ENCODE measurements at regions not wholly inside any gene's neighbourhood (a gene's known extent, or its start where the extent isn't known, plus 50 kb on each side); places are given as distances from the start of the nearest gene placed in this dataset.

DNA sequence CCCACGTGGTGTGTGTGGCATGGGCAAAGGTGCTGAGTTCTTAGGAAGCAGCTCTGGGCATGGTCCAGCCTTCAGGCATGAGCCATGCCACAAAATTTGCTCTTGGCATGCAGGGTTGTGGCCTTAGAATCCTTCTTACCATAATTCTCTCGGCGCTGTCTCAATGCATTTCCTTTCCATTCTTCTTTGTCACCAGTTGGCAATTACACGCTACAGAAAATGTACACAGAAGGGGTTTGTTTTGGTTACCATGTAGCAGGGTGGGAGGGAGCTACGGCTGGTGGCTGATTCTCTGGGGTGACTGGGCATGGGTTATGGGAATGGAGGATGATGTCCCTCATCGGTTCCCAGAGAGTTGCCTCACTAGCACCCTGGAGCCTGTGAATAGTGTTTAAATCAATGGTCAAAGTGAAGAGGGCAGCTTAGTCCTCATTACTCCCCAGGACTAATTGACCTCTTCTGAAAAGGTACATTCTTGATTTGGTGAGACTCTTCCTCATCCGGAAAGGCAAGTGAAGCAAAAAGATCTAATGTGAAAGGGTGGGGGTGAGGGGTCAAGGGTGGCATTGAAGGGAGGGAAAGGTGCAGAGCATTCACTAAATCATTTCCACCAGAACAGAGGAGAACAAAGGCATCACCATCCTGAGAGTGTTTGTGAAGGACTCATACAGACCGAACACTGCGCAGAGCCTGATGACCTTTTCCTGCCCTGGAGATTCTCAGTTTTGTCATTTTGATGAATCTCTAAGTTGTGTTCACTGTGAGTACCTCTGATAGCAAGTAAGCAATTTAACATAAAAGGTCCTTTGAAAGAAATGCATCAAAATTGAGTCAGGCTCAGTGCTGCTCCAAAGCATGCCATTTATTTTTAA lies 199.8 kb upstream of the SFRP2 start:
- no peak for DNase-seq (ENCODE audit: low spot score)

DNA sequence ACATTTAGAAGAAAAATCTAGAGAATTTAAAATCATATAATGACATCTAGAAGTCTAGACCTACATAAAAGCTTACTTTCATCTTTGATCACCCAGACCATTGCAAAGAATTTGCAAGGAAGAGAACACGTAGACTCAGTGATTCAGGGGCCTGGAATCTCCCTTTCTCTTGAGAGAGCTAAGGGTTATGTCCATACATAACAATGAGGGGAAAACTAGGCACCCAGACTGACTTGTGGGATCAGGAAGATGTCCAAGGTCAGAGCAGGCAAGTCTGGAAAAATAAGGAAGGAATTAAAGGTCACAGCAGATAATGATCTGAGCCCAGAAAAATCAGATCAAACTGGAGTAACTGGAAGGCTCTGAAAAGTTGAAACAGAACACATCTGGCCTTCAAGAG lies 198.4 kb upstream of the SFRP2 start:
- DNase-seq (ENCODE audit: low spot score), result no peak

DNA sequence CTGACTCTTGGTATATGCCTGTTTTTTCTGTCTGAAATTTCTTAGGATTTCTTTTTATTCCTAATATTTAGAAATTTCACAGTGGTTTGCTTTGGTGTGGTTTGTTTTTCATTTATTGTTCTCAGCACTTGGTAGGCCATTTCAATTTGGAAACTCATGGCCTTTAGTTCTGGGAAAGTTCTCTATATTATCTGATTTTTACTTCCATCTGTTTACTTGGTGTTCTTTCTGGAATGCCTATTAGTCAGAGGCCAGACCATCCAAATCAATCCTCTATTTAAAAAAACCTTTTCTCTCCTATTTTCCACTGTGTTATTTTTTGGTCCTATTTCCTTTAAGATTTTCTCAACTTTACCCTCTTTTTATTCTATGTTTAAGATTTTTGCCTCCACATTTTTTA lies 188.1 kb upstream of the SFRP2 start:
- DNase-seq (ENCODE audit: low spot score), result no peak

DNA sequence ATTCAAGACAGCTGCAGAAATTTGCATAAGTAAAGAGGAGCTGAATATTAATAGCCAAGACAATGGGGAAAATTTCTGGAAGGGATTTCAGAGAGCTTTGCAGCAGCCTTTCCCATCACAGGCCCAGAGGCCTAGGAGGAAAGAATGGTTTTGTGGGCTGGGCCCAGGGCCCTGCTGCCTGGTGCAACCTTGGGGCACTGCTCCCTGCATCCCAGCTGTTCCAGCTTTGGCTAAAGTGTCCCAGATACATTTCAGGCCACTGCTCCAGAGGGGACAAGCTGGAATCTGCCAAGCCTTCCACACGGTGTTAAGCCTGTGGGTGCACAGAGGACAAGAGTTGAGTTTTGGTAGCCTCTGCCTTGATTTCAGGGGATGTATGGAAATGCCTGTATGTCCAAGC lies 185.6 kb upstream of the SFRP2 start:
- no peak for DNase-seq (ENCODE audit: low spot score)

DNA sequence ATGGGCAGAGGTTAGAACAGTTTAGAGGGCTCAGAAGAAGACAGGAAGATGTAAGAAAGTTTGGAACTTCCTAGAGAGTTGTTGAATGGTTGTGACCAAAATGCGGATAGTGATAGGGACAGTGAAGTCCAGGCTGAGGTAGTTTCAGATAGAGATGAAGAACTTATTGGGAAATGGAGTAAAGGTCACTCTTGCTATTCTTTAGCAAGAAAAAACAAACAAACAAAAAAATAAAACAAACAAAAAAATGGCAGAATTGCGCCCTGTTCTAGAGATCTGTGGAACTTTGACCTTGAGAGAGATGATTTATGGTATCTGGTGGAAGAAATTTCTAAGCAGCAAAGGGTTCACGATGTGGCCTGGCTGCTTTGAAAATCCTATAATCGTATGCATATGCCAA lies 185.1 kb upstream of the SFRP2 start:
- DNase-seq (ENCODE audit: low spot score), result no peak

DNA sequence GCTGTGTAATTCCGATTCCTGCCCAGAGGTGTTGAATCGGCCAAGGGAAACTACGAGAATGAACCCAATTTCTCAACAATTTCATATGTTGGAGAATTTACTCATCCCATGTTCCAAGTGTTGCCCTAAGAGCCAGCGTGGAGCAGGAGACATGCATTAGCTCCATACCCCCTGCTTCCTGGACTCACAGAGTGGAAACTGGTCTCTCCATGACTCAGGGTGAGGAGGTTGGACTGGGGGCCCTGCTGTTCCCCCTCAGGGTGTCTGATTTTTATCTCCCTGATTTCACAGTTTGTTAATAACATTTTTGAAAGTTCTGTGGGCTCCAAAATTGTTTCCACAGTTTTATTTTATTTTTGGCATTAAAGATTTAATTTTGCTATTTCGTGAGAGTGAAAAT lies 183.0 kb upstream of the SFRP2 start:
- no peak for DNase-seq (ENCODE audit: low spot score)

DNA sequence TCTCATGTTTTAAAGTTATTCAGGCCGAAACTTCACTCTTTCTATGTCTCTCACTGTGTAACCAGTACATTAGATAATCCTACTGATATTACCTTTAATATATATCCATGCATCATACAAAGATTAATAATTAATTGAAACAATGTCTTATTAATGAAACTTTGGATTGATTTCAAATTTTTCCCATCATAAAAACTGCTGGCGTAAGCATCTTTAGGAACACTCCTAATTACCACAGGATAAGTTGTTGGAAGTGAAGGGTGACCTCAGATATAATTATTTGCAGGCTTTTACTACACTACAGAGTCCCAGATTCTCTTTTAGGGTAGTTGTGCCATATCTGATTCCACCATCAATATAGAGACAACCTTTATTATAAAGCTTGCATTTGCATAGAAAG lies 181.3 kb upstream of the SFRP2 start:
- no peak for DNase-seq (ENCODE audit: low spot score)

DNA sequence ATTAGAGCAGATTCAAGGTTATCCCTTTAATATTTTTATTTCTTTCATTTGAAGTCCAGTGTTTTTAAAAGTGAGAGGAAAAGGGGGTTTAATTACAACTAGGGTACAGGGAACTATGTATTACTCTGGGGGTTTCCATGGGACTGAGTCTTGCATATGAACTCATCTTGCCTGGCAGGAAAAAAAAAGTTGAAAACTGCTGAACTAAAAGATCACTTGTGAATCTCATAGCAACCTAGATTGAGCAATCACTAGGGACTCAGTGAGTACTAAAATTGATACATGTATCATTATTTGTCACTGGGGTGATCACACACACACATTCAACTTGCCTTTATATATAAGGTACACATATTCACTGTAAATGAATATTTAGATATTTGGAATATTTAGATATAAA lies 180.7 kb upstream of the SFRP2 start:
- DNase-seq (ENCODE audit: low spot score), result no peak

DNA sequence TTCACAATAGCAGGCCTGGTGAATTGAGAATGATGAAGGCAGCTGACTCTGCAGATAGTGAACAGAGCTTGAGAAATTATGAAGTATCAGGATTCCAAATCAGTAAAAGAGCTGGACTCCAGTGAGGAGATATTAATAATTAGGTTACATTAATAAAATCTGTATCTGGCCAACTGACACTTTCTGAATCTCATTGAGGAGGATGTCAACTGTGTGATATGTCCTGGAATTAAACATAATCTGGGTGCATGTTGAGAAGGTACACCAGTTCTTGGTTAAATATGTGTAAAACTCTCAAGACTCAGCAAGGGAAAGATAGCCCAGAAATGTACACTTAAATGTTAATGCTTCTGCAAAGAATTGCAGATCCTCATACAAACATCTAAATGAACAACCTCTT lies 177.8 kb upstream of the SFRP2 start:
- DNase-seq (ENCODE audit: low spot score), result no peak

DNA sequence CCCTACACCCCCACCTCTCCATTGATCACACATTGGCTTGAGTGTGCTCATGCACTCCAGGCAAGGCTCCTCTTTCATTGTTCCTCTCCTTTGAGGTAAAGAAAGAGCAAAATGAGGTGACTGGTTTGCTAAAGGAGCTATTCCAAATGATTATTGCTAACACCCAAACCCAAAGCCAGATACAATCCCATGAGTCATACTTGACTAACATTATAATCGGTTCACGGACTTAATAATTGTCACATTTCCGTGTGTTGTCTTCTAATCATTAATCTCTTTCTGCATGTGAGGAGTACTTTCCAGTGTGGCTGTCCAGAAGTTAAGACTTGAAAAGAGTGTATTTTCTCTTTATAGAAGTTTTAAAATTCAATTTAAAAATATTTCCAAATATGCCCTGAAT lies 174.3 kb upstream of the SFRP2 start:
- no peak for DNase-seq (ENCODE audit: low spot score)

DNA sequence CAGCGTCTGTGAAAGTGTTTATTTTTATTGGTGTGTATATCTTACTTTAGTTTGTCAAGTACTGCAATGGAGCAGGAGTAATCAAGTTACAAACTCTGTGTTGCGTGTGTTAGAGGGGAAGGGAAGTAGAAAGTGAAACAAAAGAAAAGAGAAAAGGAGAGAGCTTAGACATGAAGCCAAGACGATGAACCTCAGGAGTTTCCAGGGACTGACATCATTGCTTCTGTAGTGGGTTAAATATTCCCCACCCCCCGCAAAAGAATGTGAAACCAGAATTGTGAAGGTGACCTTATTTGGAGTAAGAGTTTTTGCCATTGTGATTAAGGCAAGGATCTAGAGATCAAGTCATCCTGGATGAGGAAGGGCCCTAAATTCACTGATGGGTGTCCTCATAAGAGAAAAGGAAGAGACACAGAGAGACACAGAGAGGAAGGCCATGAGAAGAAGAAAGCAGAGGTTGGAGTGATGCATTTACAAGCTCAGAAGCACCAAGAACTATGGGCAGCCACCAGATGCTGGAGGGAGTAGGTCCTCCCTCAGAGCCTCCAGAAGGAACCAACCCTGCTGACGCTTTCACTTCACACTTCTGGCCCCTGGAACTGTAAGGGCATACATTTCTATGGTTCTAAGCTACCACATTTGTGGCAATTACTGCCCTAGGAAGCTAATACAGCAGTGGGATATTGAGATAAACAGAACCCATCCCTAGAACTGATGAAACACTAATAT lies 173.6 kb upstream of the SFRP2 start:
- no peak for DNase-seq (ENCODE audit: low spot score)

DNA sequence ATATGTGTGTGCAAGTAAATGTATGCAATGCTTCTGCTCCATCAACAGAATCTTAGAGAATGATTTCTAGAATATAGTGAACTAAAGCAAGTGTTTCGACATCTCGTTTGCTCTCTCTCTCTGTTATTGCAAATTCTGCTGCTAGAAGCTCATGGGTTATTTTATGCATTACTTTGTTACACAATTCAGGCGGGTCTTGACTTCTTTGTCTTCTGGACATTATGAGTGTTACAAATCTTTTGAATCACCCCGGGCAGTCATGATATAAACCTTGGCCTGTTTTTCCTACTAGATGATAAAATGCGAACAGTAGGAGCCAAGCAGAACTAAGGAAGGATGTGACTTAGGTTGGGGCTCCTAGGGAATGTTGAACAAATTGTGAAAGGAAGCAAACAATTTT lies 166.4 kb upstream of the SFRP2 start:
- DNase-seq (ENCODE audit: low spot score), result no peak

DNA sequence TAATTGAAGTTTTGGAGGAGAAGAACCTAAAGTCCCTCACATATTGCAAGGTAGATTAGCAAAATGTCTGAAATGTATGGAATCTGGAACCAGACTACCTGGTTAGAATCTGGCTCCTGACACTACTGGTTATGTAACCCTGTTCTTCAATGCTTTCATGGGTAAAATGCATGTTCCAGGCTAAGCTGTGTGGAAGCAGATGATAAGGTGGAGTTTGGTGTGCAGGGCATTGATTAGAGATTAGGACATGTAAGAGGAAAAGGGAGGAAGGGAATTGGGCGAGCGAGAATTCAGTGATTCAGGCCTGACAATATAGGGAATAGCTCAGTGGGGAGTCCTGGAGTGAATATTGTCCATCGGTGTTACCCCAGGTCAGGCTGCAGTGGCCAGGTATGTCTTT lies 165.8 kb upstream of the SFRP2 start:
- no peak for DNase-seq (ENCODE audit: low spot score)

DNA sequence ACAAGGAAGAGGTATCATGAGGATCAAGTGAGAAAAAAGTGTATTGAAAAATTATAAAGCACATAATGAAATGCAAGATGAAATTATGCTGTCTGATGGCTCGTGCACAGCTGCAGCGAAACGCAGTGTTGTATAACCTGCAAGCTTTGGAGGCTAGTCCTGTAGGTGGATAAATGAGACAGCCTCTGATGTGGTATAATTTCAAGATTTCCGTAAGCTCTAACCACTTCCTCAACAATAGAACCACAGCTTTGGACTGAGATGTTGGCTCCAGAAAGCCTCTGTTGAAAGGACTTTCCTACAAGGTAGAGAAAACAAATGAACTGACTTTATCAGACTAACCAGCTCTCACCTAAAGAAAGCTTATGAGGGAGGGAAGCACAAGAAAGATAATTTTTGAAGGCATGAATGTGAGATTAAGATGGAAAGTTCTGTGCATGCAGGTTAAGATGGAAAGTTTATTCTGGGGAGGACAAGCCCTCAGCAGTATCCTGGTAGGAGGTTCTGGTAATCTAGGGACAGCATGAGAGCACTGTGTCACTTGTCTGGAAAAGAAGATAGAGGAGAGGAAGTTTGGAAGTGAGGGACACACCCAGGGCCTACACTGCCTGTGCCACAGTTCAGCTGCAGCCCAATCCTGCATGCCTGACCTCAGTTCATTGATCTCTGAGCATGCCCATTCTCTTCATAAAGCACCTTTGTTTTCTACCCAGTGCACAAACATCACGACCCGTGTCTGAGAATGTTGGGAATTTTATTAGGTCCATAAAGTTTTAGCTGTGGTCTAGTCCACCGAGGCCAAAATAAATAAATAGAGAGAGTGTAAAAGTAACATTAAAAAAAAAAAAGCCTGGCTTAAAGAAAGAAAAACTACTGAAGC lies 161.5 kb upstream of the SFRP2 start:
- DNase-seq (ENCODE audit: low spot score), result peak; percentile 12

DNA sequence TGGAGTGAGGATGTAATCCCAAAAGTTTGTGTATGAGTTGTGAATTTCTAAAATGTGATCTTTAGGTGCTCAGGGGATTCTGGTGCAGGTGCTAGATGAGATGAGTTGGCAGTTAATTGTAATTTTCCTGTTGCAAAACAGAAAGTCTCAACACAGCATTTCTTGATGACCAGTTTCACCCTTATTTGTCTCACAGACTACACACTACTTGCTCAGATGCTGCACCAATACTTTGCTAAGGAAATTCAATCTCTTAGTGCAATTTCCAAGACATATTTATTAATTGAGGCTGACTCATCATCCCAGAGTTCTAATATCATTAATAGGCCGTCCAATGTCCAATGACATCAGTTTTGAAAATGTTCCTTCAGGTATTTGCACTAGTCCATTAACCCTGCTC lies 159.2 kb upstream of the SFRP2 start:
- DNase-seq (ENCODE audit: low spot score), result no peak

DNA sequence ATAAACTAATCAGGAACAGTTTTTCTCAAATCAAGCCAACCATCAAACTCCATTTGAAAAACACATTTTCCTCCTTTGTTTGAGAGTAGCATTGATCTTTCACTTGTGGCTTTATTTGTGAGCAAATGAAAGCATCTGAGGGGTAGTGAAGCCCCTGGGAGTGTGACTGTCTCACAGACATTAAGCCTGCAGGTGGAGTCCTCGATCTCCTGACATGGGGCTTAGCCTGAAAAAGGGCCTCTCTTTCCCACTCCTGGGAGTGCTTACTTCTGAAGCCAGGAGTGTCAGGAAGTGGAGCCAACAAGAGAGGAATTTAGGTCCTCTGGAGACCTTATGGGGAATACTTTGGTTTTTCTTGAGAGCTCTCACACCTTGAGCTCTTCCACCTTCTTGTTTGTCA lies 158.2 kb upstream of the SFRP2 start:
- DNase-seq (ENCODE audit: low spot score), result no peak

DNA sequence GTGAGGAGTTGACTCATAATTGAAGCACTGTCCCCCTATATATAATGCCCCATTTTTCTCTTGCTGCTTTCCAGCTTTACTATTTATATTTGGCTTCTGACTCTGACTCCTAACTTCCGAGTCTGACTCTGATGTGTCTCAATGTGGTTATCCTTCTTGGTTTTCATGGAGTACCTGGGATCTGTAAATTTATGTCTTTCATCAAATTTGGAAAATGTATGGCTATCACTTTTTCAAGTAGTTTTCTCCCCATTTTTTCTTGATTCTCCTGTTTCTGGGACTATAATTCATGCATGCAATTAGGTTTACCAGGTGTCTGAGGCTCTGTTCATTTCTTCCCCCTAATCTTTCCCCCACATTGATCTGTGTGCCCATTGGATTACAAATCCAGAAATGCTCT lies 156.8 kb upstream of the SFRP2 start:
- no peak for DNase-seq (ENCODE audit: low spot score)

DNA sequence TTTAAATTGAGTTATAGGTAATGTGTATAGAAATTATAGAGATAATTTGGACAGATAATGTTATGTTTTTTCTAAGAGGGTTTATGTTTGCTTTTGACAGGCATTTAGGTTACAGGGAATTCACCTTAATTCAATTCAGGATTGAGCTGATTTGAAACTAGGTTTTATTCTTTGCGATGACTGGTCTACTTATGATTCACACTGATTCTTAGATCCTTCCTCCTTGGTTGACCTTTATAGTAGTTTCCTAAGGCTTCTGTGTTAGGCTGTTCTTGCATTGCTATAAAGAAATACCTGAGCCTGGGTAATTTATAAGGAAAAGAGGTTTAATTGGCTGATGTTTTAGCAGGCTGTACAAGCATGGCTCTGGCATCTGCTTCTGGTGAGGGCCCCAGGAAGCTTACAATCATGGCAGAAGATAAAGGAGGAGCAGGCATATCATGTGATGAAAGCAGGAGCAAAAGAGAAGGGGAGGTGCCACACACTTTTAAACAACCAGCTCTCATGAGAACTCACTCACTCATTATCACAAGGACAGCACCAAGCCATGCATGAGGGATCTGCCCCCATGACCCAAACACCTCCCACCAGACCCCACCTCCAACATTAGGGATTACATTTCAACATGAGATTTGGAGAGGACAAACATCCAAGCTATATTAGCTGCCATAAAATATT lies 155.0 kb upstream of the SFRP2 start:
- no peak for DNase-seq (ENCODE audit: low spot score)

DNA sequence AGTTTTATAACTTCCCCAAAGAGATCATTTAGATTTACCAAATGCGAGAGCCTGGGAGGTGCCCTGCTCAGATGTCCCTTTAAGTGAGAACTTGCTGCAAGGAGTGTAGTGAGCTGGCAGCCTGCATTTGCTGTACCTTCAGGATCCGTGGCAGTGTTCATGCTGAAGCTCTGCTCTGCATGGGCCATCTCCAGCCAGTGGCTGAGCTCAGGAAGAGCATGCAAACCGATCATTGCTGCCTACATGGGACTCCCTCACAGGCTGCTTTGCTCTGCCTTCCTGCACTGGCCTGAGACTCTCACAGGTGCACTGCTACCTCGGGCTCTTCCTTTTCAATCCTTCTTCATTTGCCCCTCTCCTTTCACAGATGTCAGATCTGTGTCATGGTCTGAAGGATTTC lies 152.0 kb upstream of the SFRP2 start:
- DNase-seq (ENCODE audit: low spot score), result no peak

DNA sequence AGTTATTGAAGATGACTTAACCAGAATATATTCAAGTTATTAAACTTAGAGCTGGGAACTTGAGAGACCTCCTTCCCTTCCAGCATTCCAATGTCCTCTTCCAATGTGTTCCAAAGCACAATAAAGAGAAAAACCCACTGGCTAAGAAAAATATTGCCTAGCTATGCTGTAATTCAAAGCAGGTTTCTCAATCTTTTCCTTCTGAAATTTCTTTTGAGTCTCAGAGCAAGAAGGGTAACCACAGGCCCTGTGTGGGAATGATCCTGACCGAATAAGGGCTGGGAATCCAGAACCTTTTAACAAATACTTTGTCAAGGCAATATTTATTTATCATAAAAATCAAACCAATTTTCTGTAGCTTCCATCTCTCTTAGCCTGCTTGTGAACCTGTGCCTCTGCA lies 150.7 kb upstream of the SFRP2 start:
- DNase-seq (ENCODE audit: low spot score), result no peak

DNA sequence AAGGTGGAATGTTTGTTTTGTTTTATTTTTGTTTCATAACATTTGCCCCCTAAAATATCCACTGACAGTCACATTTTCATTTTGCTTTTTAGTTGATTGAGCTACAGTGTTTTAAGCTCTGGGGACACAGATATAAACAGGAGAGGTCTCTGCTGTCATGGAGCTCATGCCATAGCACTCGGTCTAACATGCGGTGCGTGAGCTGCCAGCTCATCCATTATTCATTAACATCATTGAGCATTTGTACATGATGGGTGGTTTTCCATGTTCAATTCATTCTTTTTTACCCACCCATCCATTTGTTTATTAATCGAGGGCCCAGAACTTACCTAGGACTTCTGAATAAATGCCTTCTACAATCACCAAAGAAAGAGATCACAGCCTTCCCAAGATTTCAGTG lies 150.1 kb upstream of the SFRP2 start:
- no peak for DNase-seq (ENCODE audit: low spot score)

DNA sequence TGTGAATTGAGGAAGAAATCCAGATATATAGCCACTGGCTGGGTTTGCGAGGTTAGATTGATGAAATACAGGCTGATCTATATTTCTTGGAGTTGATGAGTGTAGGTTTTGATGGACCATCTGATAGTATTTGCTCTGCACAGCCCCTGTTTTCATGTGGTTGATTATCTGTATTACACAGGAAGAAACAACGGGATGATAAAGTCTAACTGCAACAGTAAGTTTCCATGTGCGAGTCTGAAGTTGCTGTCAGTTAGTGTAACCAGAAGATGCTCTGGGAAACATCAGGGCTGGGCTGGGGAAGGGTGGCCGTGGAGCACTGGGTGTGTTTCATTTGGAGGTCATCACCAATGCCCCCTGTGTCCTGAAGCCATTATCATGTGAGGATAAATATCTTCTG lies 148.4 kb upstream of the SFRP2 start:
- DNase-seq (ENCODE audit: low spot score), result no peak
